ENCODE measurements at regions not wholly inside any gene's neighbourhood (a gene's known extent, or its start where the extent isn't known, plus 50 kb on each side); places are given as distances from the start of the nearest gene placed in this dataset.

DNA sequence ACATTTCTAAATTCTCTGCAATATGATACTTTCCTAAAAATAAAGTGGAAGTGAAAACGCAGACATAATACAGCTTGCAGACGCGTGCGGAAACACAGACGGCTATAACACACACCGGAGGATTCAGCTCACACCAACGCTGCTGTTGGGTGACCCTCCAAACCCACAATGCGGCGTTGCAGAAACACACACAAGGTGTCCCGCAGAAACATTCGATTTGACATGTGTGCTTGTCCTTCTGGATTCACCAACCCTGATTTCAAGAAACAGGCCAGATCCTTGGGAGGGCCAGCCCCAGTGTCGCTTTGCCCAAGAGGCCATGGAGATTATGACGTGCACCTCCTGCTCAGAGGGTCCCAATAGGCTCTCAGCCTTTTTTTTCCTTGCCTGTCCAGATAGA lies 136.7 kb upstream of the TCERG1L start:
- no peak for TF ChIP-seq POLR2A (IDR thresholded peaks at IDR 0.05)
- TF ChIP-seq, protein P1, sequence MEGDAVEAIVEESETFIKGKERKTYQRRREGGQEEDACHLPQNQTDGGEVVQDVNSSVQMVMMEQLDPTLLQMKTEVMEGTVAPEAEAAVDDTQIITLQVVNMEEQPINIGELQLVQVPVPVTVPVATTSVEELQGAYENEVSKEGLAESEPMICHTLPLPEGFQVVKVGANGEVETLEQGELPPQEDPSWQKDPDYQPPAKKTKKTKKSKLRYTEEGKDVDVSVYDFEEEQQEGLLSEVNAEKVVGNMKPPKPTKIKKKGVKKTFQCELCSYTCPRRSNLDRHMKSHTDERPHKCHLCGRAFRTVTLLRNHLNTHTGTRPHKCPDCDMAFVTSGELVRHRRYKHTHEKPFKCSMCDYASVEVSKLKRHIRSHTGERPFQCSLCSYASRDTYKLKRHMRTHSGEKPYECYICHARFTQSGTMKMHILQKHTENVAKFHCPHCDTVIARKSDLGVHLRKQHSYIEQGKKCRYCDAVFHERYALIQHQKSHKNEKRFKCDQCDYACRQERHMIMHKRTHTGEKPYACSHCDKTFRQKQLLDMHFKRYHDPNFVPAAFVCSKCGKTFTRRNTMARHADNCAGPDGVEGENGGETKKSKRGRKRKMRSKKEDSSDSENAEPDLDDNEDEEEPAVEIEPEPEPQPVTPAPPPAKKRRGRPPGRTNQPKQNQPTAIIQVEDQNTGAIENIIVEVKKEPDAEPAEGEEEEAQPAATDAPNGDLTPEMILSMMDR (IDR thresholded peaks at IDR 0.05) = no peak
- TF ChIP-seq EP300 (IDR thresholded peaks at IDR 0.05) = no peak
